LNCaP clone FGC (cell line): ENCODE measurements at regions not wholly inside any gene's neighbourhood (a gene's known extent, or its start where the extent isn't known, plus 50 kb on each side); places are given as distances from the start of the nearest gene placed in this dataset.

ENCODE experiments used
- DNase-seq: peaks from one replicate; pipeline ENCODE4 v3.0.0-alpha.2; 2011; ENCODE audit warnings: low read depth
- H3K4me3 ChIP-seq: 2 replicates; pipeline ENCODE4 v1.5.1; 2011; ENCODE audit warnings: mild to moderate bottlenecking, low read depth, low read length, control low read depth
- TF ChIP-seq, protein P1 (sequence below): IDR thresholded peaks from 2 replicates; pipeline ENCODE4 v1.5.1; 2012; ENCODE audit warnings: mild to moderate bottlenecking; ENCODE audit not compliant: control insufficient read depth, insufficient read depth; ENCODE audit errors: extremely low read depth

DNA sequence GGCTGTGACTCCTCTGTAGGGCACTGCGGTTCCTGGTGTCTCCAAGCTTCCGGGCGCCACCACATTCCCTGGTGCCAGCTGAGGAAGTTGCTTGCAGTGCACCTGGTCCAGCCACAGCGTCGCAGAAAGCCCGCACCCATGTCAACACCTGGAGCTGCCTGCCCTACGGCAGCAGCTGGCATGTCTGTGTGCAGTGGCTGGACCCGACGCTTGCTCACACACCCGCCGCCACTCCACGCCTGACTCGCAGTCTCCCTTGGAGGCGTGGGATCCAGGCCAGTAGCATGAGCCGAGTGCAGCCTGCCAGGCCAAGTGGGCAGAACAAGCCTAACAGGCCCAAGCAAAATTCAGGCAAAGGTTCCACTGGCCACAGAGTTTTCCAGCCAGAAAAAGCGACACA is 118.1 kb upstream of the PHF14 start:
- TF ChIP-seq, protein P1, sequence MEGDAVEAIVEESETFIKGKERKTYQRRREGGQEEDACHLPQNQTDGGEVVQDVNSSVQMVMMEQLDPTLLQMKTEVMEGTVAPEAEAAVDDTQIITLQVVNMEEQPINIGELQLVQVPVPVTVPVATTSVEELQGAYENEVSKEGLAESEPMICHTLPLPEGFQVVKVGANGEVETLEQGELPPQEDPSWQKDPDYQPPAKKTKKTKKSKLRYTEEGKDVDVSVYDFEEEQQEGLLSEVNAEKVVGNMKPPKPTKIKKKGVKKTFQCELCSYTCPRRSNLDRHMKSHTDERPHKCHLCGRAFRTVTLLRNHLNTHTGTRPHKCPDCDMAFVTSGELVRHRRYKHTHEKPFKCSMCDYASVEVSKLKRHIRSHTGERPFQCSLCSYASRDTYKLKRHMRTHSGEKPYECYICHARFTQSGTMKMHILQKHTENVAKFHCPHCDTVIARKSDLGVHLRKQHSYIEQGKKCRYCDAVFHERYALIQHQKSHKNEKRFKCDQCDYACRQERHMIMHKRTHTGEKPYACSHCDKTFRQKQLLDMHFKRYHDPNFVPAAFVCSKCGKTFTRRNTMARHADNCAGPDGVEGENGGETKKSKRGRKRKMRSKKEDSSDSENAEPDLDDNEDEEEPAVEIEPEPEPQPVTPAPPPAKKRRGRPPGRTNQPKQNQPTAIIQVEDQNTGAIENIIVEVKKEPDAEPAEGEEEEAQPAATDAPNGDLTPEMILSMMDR, result no peak
- DNase-seq, result no peak
- H3K4me3 ChIP-seq, result no peak overlapping the region

DNA sequence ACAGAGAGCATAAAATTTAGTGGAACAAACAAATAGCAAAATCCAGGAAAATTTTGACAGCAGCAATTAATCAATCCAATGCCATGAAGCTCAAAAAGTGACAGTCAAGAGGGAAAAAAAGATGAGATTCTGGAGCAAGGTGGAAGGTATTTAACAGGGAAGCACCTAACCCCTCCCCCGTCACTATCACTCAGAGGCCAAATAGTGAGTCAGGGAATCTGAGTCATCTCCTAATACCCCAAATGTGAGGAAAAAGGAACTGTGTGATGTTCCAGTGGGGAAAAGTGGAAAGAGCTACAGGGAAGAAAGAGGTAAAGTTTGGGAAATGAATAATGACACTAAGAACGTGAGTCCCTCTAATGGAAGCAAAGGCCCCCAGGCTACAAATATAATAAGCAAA is 113.2 kb upstream of the PHF14 start:
- no peak overlapping the region for H3K4me3 ChIP-seq
- no peak for DNase-seq
- TF ChIP-seq, protein P1, result no peak

DNA sequence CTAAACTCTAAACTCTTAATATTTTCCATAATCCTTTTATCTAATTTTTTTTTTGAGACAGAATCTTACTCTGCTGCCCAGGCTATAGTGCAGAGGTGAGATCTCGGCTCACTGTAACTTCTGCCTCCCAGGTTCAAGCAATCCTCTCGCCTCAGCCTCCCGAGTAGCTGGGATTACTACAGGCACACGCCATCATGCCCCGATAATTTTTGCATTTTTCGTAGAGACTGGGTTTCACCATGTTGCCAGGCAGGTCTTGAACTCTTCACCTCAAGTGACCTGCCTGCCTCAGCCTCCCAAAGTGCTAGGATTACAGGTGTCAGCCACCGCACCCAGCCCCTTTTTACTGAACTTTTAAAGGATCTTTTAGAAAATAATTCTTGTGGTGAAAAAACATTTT is 110.2 kb upstream of the PHF14 start:
- DNase-seq, result no peak
- H3K4me3 ChIP-seq, result no peak overlapping the region

DNA sequence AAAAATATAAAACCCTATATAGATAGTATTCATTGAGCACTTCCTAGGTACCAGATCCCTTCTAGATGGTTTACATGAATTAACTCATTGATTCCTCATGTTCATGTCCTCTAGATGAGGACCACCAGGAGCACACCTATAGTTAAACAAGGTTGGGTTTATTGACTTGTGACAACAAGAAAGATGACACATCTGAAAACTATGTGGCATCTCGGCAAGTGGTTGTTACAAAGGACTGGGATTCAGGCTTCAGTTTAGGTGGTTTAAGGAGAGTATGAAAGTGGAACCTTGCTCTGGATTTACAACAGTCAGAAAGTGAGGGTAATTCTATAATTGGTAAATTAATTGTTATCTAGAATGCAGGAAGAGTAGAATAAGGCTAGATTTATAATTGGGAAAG is 99.0 kb upstream of the PHF14 start:
- H3K4me3 ChIP-seq, result no peak overlapping the region
- TF ChIP-seq, protein P1, result no peak
- no peak for DNase-seq

More for the DNA sequence above, 110.2 kb upstream of the PHF14 start:
- TF ChIP-seq, protein P1, result no peak

DNA sequence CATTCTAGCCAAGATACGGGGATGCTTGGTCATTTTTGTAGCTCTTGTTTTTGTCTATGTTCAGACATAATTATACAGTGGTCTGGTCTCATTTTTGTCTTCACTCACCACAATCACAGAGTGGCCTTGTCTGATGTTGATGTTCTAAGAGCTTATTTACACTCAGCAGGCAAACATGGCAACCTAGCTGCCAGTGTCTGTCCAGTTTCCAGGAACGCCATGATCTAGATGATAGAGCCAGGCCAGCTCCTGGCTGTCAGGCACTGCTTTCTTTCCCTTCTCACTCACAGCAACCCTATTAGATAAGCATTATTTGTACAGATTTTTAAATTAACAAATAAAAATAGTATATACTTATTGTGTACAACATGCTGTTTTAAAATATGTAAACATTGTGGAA is 98.6 kb upstream of the PHF14 start:
- TF ChIP-seq, protein P1, result no peak
- no peak overlapping the region for H3K4me3 ChIP-seq
- DNase-seq, result peak; percentile 17

DNA sequence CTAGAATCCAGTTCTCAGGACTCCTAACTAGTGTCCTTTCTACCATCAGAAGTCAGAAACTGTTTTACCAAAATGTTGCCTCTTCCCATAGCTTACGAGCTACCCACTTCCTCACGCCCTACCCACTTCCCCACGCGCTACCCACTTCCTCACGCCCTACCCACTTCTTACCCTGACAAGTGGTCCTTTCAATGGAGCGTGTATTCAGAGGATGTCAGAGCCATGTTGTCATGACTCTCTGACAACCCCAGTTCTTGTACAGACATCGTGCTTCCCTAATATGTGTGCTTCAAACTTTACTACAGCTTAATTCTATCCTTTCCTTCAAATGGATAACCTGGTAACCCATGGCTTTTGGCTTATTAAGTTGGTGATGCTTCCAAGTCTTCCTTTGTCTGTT is 84.8 kb upstream of the PHF14 start:
- TF ChIP-seq, protein P1, result no peak
- DNase-seq, result no peak
- H3K4me3 ChIP-seq, result no peak overlapping the region

DNA sequence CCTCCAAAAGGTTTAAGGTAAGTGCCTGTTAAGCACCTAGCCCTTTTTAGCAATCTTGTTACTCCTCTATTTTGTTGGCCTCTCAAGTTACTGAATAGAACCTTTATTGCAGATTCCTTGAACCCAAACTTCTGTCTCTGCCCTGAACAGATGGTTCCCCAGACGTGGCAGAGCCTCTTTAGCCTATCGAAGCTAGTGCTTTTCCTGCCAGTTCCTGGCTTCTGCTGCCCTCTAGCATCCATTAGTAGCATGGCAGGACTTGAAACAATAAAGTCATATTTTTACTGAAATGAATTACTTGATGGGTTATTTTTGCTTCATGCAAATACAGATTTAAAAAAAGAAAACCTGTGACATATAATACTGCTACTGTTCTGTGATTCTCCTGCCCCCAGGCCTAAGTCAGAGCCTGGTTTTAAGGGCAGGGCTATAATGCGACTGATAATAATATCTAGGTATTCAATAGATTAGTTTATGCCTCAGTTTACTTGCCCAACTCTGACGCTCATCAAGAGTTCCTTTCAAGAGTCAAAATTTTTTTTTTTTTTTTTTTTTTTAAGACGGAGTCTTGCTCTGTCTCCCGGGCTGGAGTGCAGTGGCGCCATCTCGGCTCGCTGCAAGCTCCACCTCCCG is 84.3 kb upstream of the PHF14 start:
- no peak overlapping the region for H3K4me3 ChIP-seq
- TF ChIP-seq, protein P1, result peak; percentile 92
- peak; percentile 32 for DNase-seq
